ENCODE measurements at regions not wholly inside any gene's neighbourhood (a gene's known extent, or its start where the extent isn't known, plus 50 kb on each side); places are given as distances from the start of the nearest gene placed in this dataset.

DNA sequence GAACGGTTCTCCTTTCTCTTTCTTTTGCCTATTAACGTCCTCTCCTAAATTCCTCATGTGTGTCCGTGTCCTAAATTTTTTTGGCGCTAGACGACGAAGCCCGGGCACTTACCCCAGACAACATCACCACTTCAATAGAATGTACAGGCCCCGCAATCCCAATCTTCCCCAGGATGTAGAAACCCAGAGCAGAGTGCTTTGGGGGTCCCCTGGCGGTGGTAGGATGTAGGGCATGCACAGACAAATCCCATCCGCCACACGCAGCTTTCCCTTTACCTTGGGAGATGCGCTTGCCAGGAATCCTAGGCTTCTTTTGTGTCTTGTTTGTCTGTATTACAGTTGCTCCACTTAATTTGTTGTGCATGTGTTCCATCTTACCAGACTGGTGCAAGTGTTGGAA lies 417.3 kb upstream of the ARID1B start:
- no peak for TF ChIP-seq EP300 (IDR thresholded peaks at IDR 0.05)
- TF ChIP-seq POLR2A (IDR thresholded peaks at IDR 0.05), result no peak
- no peak for TF ChIP-seq POLR2AphosphoS5 (IDR thresholded peaks at IDR 0.05)
- TF ChIP-seq, protein P1, sequence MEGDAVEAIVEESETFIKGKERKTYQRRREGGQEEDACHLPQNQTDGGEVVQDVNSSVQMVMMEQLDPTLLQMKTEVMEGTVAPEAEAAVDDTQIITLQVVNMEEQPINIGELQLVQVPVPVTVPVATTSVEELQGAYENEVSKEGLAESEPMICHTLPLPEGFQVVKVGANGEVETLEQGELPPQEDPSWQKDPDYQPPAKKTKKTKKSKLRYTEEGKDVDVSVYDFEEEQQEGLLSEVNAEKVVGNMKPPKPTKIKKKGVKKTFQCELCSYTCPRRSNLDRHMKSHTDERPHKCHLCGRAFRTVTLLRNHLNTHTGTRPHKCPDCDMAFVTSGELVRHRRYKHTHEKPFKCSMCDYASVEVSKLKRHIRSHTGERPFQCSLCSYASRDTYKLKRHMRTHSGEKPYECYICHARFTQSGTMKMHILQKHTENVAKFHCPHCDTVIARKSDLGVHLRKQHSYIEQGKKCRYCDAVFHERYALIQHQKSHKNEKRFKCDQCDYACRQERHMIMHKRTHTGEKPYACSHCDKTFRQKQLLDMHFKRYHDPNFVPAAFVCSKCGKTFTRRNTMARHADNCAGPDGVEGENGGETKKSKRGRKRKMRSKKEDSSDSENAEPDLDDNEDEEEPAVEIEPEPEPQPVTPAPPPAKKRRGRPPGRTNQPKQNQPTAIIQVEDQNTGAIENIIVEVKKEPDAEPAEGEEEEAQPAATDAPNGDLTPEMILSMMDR (IDR thresholded peaks at IDR 0.05), result no peak

Data from sigmoid colon (tissue), 4 donors.